Activated CD8-positive, alpha-beta T cell treated with anti-CD3 and anti-CD28 coated beads, Interleukin-2, amount 10 ng/mL, durations not matched to agents 7 days and 5 days (primary cell): ENCODE measurements at regions not wholly inside any gene's neighbourhood (a gene's known extent, or its start where the extent isn't known, plus 50 kb on each side); places are given as distances from the start of the nearest gene placed in this dataset.
"Not testable (repeated sequence)": the region's sequence is repeated elsewhere in the genome, so short reads cannot be mapped to it uniquely, and the experiment has no call there.

Experiments used
- ATAC-seq: fragments of 150-1000 bp; cut with Tn5 transposase; one replicate; pipeline ENCODE4 v1.10.0; 2021; ENCODE audit warnings: moderate library complexity
- CTCF ChIA-PET: fragments of 350-600 bp; sonication (Branson Sonifier 250); formaldehyde crosslinking; loops from one replicate; lab custom pipeline; 2021; ENCODE audit warnings: antibody characterized with exemption; lab: Charles Lee
- POLR2A ChIA-PET: fragments of 350-600 bp; sonication (Branson Sonifier 250); formaldehyde crosslinking; loops from one replicate; lab custom pipeline; 2021; ENCODE audit warnings: antibody characterized with exemption; lab: Charles Lee
- DNase-seq: peaks from one replicate; pipeline ENCODE4 v3.0.0-alpha.2; 2020
- H3K27ac Mint-ChIP-seq: one replicate; pipeline ENCODE4 v1.8.0; 2021; ENCODE audit warnings: mild to moderate bottlenecking, mixed read lengths
- H3K27me3 Mint-ChIP-seq: one replicate; pipeline ENCODE4 v1.8.0; 2021; ENCODE audit warnings: low read depth, mixed read lengths
- H3K36me3 Mint-ChIP-seq: one replicate; pipeline ENCODE4 v1.8.0; 2021; ENCODE audit warnings: low read depth, mixed read lengths
- H3K4me1 Mint-ChIP-seq: one replicate; pipeline ENCODE4 v1.8.0; 2021; ENCODE audit warnings: low read depth, mixed read lengths
- H3K4me3 Mint-ChIP-seq: one replicate; pipeline ENCODE4 v1.8.0; 2021; ENCODE audit warnings: mild to moderate bottlenecking, mixed read lengths
- H3K9me3 Mint-ChIP-seq: one replicate; pipeline ENCODE4 v1.8.0; 2022; ENCODE audit warnings: mixed read lengths; ENCODE audit not compliant: insufficient read depth

DNA sequence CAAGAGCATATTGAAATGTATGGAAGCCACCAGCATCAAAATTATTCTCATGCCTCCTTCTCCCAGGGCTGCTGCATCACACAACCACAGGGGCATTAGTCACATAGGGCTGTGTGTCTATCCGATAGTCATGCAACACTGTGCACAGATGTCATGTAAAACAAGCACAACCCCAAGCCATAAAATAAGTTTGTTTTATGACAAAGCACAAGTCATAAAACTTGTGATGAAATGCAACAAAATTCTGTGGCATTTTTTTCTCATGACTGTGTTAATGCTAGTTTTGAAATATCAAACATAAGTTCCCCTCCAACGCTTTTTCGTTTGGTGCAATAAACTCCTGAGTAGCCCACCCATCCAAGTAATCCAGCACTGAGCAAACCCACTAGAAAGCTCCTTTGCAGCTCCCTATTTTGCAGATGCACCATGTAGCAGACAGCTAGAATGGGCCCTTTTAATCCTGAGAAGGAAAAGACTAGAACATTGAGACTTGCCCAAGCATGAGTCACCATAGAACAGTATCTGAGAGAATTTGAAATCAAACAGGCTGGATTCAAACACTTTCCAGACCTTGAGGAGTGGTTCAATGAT is 93.3 kb upstream of the ZNF366 start:
- no peak overlapping the region for H3K4me3 Mint-ChIP-seq
- H3K9me3 Mint-ChIP-seq, result no peaks in the 10 kb centered on the region
- H3K4me1 Mint-ChIP-seq, result peaks cover 8% of the 10 kb centered on the region
- no peaks in the 10 kb centered on the region for H3K36me3 Mint-ChIP-seq
- H3K27ac Mint-ChIP-seq, result no peak overlapping the region
- ATAC-seq (no peak), DNase-seq (no peak)
- ChIA-PET CTCF (no interaction called here), POLR2A (no interaction called here)
- no peaks in the 10 kb centered on the region for H3K27me3 Mint-ChIP-seq

DNA sequence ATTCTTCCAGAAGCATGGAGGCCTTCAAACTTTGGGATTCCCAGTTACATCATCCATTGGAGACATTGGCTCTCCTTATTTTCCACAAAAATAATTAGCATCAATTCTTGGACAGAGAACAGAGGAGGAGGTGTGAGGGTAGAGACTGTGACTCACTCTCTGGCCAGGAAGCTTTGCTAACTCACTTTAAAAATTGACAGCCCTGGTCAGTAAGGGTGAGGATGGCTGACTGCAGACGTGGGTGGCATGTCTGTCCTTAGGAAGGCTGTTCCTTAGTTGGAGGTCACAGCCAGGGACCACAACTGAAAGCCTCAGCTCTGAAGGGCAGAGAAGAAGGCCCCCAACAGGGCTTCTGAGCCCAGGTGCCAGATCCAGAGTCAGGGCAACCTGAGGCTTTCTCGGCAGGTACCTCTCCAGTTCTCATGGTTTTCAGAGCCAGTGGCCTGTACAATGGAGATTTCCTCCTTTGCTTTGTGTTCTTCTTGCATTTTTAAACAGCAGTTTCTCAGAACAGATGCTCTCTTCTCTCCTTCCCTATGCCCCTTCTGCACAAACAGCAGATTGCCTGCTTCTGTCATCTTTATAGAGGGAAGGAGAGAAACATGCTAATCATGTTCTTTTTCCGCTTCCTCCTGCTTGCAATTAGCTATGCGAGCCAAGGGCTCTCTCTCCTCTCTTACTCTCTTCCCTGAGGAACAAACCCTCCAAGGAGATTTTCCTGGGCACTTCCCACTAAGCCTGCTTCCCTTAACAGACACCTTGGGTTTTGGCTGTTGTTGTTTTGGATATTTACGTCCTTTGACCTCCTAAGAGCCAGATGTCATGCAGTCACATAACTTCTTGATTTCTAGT is 92.5 kb upstream of the ZNF366 start:
- no peaks in the 10 kb centered on the region for H3K27me3 Mint-ChIP-seq
- POLR2A ChIA-PET, result no interaction called here

DNA sequence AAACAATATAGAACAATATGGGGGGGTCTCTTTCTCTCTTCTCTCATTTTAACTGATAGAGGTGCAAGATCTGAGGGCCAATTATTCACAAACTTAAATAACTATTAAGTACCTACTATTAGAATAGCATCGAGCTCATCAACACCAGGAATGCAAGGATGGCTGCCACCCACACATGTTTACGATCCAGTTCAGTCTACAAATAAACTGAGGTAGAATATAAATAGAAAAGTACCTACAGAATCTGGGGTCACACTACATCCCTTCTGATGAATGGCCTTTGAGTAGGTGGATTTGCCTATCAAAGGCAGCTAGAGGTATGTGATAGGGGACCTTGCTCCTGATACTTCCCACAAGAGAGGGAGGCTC is 91.8 kb upstream of the ZNF366 start:
- Mint-ChIP-seq H3K4me1 (peaks cover 8% of the 10 kb centered on the region), H3K27ac (no peak overlapping the region), H3K9me3 (no peaks in the 10 kb centered on the region), H3K27me3 (no peaks in the 10 kb centered on the region), H3K36me3 (no peaks in the 10 kb centered on the region), H3K4me3 (no peak overlapping the region)
- POLR2A ChIA-PET, result no interaction called here
- CTCF ChIA-PET, result interaction anchor here (2.1 kb wide), 1 partner anchor 12 kb away, joined by 6 read pairs; no protein-coding TSS in a partner anchor
- no peak for DNase-seq
- ATAC-seq, result no peak

More for the DNA sequence above, 92.5 kb upstream of the ZNF366 start:
- CTCF ChIA-PET, result no interaction called here
- Mint-ChIP-seq H3K9me3 (no peaks in the 10 kb centered on the region), H3K36me3 (no peaks in the 10 kb centered on the region), H3K27ac (no peak overlapping the region), H3K4me3 (no peak overlapping the region), H3K4me1 (peaks cover 8% of the 10 kb centered on the region)
- DNase-seq, result no peak
- no peak for ATAC-seq

DNA sequence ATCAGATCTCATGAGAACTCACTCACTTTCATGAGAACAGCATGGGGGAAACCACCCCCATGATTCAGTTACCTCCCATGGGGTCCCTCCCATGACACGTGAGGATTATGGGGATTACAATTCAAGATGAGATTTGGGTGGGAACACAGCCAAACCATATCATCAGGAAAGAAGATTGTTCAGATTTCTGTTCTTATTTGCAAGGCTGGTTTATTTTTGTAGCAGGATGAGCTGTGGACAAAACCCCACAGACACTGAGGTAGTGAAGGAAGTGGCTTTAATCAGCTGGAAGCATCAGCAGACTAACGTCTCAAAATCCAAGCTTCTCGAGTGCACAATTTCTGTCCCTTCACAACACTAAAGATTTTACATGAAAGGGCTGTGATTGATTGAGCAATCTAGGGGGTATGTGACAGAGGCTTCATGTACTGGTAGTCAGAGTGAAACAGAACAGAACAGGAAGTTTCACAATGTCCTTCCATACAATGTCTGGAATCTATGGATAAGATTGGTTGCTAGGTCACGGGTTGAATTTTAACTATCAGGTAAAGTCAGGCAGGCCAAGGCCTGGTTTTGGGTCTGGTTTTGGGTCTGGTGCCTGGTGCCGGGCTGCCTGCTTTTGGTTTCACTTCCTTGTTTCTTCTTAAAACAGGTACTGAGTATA is 91.3 kb upstream of the ZNF366 start:
- no peak overlapping the region for H3K27ac Mint-ChIP-seq
- POLR2A ChIA-PET, result no interaction called here
- DNase-seq (no peak), ATAC-seq (no peak)
- no peak overlapping the region for H3K4me3 Mint-ChIP-seq
- H3K36me3 Mint-ChIP-seq, result no peaks in the 10 kb centered on the region
- no peaks in the 10 kb centered on the region for H3K9me3 Mint-ChIP-seq
- peaks cover 8% of the 10 kb centered on the region for H3K4me1 Mint-ChIP-seq
- CTCF ChIA-PET, result interaction anchor here (2.1 kb wide), 1 partner anchor 12 kb away, joined by 6 read pairs; no protein-coding TSS in a partner anchor
- no peaks in the 10 kb centered on the region for H3K27me3 Mint-ChIP-seq

DNA sequence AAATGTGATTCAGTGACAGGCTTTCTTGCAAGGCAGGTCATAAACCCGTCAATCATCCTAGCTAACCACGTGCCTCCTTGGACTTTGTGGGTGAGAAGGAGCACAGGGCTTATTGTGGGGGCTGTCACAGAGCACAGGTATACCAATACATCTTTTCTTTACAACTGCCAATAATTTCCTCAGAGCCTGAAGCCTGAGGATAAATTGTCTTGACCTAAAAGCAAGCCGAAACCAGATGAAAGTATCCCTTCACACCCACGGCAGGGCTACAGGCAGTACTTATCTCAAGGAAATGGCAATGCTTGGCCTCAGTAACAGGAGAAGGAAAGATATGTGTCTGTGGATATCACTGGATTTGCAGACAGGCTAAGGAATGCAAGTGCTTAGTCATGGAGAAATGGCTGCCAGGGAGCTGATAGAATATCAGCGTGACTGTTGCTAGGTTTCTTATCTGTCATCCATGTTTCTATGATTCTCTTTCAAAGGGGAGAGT is 90.3 kb upstream of the ZNF366 start:
- CTCF ChIA-PET, result interaction anchor here (2.1 kb wide), 1 partner anchor 13 kb away, joined by 6 read pairs; no protein-coding TSS in a partner anchor
- H3K9me3 Mint-ChIP-seq, result no peaks in the 10 kb centered on the region

DNA sequence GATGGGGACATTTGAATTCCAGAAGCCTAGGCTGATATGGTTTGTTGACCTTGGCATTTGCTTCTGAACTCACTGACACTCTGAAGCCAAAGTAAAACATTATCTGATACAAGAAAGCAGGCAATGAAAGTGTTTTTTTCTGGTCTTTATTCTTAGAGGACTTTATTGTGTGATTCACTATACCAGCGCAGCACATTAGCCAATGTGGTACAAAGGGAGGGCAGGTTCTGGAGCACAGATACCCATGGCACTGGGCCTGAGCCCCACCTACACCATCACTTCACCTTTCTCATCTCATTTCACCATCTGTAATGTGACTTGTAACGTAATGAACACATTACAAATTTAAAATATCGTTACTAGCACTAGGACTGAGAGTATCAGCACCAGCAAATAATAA is 89.7 kb upstream of the ZNF366 start:
- CTCF ChIA-PET, result interaction anchor here (2.1 kb wide), 1 partner anchor 14 kb away, joined by 6 read pairs; no protein-coding TSS in a partner anchor
- ATAC-seq, result no peak
- no peak for DNase-seq
- H3K27me3 Mint-ChIP-seq, result no peaks in the 10 kb centered on the region
- POLR2A ChIA-PET, result no interaction called here
- no peaks in the 10 kb centered on the region for H3K36me3 Mint-ChIP-seq
- peaks cover 8% of the 10 kb centered on the region for H3K4me1 Mint-ChIP-seq
- no peaks in the 10 kb centered on the region for H3K9me3 Mint-ChIP-seq
- no peak overlapping the region for H3K4me3 Mint-ChIP-seq
- no peak overlapping the region for H3K27ac Mint-ChIP-seq

More for the DNA sequence above, 90.3 kb upstream of the ZNF366 start:
- Mint-ChIP-seq H3K36me3 (no peaks in the 10 kb centered on the region), H3K4me1 (peaks cover 8% of the 10 kb centered on the region), H3K27ac (no peak overlapping the region), H3K27me3 (no peaks in the 10 kb centered on the region), H3K4me3 (no peak overlapping the region)
- ATAC-seq (no peak), DNase-seq (no peak)
- POLR2A ChIA-PET, result no interaction called here

DNA sequence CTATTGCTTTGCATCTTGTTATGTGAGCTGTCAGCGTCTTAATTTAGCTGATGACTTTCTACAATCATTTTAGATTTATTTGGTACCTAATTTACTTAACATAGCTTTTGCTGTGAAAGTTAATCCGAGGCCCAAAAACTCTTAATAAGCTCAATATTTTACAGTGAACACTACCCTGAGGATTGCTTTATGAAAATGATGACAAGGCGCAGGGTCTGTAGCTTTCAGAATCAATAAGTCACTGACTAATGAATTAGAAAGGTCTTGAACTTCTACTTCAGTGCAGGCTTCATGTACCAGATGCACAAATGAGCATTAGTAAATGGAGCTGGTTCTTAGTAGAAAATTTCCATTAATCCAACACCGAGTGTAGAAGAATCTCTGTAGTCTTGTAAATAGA is 81.4 kb upstream of the ZNF366 start:
- no peaks in the 10 kb centered on the region for H3K9me3 Mint-ChIP-seq
- H3K27ac Mint-ChIP-seq, result no peak overlapping the region
- H3K36me3 Mint-ChIP-seq, result no peaks in the 10 kb centered on the region
- H3K4me3 Mint-ChIP-seq, result no peak overlapping the region
- POLR2A ChIA-PET, result no interaction called here
- no peaks in the 10 kb centered on the region for H3K4me1 Mint-ChIP-seq
- CTCF ChIA-PET, result no interaction called here
- H3K27me3 Mint-ChIP-seq, result peaks cover 13% of the 10 kb centered on the region
- ATAC-seq (no peak), DNase-seq (no peak)

DNA sequence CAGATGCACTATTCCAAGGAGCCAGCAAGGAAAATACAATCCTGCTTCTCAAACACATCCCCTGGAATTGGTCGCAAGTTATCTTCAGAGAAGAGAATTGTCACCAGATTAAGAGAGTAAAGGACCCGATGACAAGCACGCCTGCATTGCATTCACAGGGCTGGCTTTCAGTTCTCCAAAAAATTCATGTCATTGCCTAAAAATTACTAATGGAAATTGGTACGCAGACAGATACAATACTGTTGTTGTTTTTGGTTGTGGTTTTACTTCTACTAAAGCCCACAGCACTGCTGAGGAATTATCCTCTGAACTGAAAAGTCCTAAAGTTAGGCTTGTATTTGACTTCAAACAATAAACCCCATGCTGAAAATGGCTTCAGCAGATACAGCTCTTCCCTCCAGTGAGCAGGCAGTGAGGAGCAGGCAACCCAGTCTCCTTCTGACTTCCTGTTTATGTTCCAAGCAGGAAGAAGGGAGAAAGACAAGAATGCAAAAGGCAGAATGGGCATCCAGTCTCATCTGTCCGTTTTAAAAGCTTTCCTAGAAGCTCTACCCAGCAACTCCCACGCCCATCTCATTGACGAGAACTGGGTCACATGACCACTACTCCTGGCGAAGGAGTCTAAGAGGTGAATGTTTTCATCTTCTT is 80.6 kb upstream of the ZNF366 start:
- ATAC-seq (no peak), DNase-seq (no peak)
- Mint-ChIP-seq H3K9me3 (no peaks in the 10 kb centered on the region), H3K27ac (no peak overlapping the region), H3K36me3 (no peaks in the 10 kb centered on the region), H3K4me1 (no peaks in the 10 kb centered on the region), H3K27me3 (peaks cover 13% of the 10 kb centered on the region), H3K4me3 (no peak overlapping the region)
- ChIA-PET POLR2A (no interaction called here), CTCF (no interaction called here)

DNA sequence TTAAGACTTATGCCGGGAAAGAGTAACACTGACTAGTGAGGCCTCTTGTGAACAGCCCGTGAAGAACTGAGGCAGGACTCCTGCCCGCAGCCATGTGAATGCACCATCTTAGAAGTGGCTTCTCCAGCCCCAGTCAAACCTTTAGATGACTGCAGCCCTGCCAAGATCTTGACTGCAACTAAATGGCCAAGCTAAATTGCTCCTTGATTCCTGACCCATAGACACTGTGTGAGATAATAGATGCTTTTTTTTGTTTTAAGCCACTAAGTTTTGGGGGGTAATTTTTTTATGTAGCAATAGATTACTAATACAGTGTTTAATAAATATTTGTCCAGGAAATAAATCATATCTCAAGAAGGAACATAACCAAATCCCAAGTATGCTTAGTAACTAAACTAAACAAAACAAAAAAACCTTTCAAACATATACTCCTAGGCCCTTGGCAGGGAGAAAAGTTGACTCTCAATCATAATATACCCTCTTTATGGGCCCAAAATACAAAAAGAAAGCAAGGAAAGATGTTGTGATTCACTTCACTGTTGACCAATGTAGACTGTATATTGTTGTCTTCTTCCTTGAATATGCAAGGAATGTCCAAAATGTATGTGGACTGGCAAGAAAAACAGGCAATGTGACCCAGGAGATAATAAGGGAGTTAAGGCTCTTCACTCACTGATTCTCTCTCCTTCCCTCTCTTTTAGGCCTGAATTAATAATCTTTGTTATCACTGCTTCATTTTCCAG is 79.7 kb upstream of the ZNF366 start:
- ChIA-PET CTCF (no interaction called here), POLR2A (no interaction called here)
- no peak for DNase-seq
- Mint-ChIP-seq H3K27ac (no peak overlapping the region), H3K27me3 (peaks cover 13% of the 10 kb centered on the region), H3K4me1 (no peaks in the 10 kb centered on the region), H3K4me3 (no peak overlapping the region), H3K36me3 (no peaks in the 10 kb centered on the region), H3K9me3 (no peaks in the 10 kb centered on the region)
- no peak for ATAC-seq

DNA sequence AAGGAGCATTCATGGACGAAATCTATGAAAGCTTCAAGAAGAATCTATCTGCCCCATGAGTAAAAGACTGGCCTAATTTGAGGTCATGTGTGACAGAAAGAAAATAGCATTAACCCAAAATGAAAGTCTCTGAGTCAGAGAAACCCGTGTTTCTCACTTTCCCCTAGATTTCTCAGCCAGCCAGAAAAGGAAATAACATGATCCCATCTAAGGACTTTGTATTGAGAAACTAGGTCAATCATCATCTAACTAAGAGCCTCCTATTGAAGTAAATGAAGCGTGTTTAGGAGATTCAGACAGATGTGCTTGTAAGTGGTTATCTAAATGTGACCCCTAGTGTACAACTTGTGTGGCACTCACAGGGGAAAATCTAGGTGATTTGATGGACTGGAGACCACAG is 77.3 kb upstream of the ZNF366 start:
- no peak for DNase-seq
- no peak overlapping the region for H3K27ac Mint-ChIP-seq
- no peak overlapping the region for H3K4me3 Mint-ChIP-seq
- H3K36me3 Mint-ChIP-seq, result no peaks in the 10 kb centered on the region
- no peak for ATAC-seq
- H3K4me1 Mint-ChIP-seq, result no peaks in the 10 kb centered on the region
- CTCF ChIA-PET, result no interaction called here
- H3K27me3 Mint-ChIP-seq, result peaks cover 11% of the 10 kb centered on the region
- POLR2A ChIA-PET, result no interaction called here
- H3K9me3 Mint-ChIP-seq, result no peaks in the 10 kb centered on the region

DNA sequence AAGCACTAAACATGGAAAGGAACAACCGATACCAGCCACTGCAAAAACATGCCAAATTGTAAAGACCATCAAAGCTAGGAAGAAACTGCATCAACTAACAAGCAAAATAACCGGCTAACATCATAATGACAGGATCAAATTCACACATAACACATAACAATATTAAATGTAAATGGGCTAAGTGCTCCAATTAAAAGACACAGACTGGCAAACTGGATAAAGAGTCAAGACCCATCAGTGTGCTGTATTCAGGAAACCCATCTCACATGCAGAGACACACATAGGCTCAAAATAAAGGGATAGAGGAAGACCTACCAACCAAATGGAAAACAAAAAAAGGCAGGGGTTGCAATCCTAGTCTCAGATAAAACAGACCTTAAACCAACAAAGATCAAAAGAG is 72.1 kb upstream of the ZNF366 start:
- H3K36me3 Mint-ChIP-seq, CTCF ChIA-PET, POLR2A ChIA-PET: not testable (repeated sequence)

More for the DNA sequence above, 72.1 kb upstream of the ZNF366 start:
- ATAC-seq, H3K9me3 Mint-ChIP-seq, DNase-seq, H3K27me3 Mint-ChIP-seq, H3K4me3 Mint-ChIP-seq, H3K4me1 Mint-ChIP-seq, H3K27ac Mint-ChIP-seq: not testable (repeated sequence)
